Limb (tissue), 2 donors: ENCODE measurements at regions not wholly inside any gene's neighbourhood (a gene's known extent, or its start where the extent isn't known, plus 50 kb on each side); places are given as distances from the start of the nearest gene placed in this dataset.

Experiments
- DNase-seq, 2 donors: peaks; one replicate each; pipeline ENCODE4 v3.0.0-alpha.2; 2016; ENCODE audit errors: extremely low spot score in 2 of 2

- peak in 1 of 2 donors; percentile 15 for DNase-seq
Measured at GRCh38 chr1:61523893-61524605, 200.9 kb downstream of the TM2D1 start.

- DNase-seq, result no peak
Measured at GRCh38 chr1:61523229-61523628, 201.7 kb downstream of the TM2D1 start.

- DNase-seq, result no peak
Measured at GRCh38 chr1:61520401-61520800, 204.5 kb downstream of the TM2D1 start.

- no peak for DNase-seq
Measured at GRCh38 chr1:61519631-61520030, 205.3 kb downstream of the TM2D1 start.

- DNase-seq, result no peak
Measured at GRCh38 chr1:61518670-61519400, 206.1 kb downstream of the TM2D1 start.

GRCh38 chr1:61517345-61517744 is 207.6 kb downstream of the TM2D1 start:
- DNase-seq, result no peak

- no peak for DNase-seq
Measured at GRCh38 chr1:61515096-61515495, 209.8 kb downstream of the TM2D1 start.
